Adrenal gland (tissue), 9 donors: ENCODE measurements at regions not wholly inside any gene's neighbourhood (a gene's known extent, or its start where the extent isn't known, plus 50 kb on each side); places are given as distances from the start of the nearest gene placed in this dataset.

ENCODE experiments used
- DNase-seq, 7 donors: peaks; one replicate each; pipeline ENCODE4 v3.0.0-alpha.2; 2019 to 2020
- H3K27ac ChIP-seq, 5 donors: fragments of 200-600 bp; sonication (generic) in 4 of 5; 1 replicate in 3 of 5; 2 replicates in 2 of 5; pipeline versions ENCODE4 v1.5.1 to v1.8.0; 2016 to 2020; ENCODE audit warnings: mild to moderate bottlenecking in 1 of 5
- H3K27me3 ChIP-seq: fragments of 200-600 bp; 2 replicates; pipeline ENCODE4 v1.8.0; 2021
- H3K36me3 ChIP-seq, 2 donors: fragments of 200-600 bp; replicated peaks in 1 of 2; 1 replicate in 1 of 2; 2 replicates in 1 of 2; pipeline versions ENCODE4 v1.5.1 to v1.8.0; 2018 to 2022
- H3K4me1 ChIP-seq, 2 donors: fragments of 200-600 bp; replicated peaks in 1 of 2; 1 replicate in 1 of 2; 2 replicates in 1 of 2; pipeline versions ENCODE4 v1.5.1 to v1.8.0; 2018 to 2021
- H3K4me3 ChIP-seq, 4 donors: fragments of 200-600 bp; sonication (generic) in 3 of 4; one replicate each; pipeline ENCODE4 v1.5.1; 2016 to 2018
- H3K9me3 ChIP-seq, 3 donors: fragments of 200-600 bp; sonication (generic) in 1 of 3; replicated peaks in 1 of 3; 1 replicate in 2 of 3; 2 replicates in 1 of 3; pipeline versions ENCODE4 v1.5.1 to v1.8.0; 2016 to 2021
- POLR2A ChIP-seq, 2 donors: fragments of 450-650 bp; IDR thresholded peaks; one replicate each; pipeline ENCODE4 v1.6.1; 2017; ENCODE audit warnings: antibody characterized with exemption in 2 of 2, mild to moderate bottlenecking in 2 of 2, moderate library complexity in 1 of 2
- WGBS, 4 donors: extraction: QIAGEN DNeasy Blood & Tissue Kit in 2 of 4; methylation state at CpG; one replicate each; pipeline versions ENCODE4 v1.1.5 to v1.1.7; 2013 to 2017; 5-methylcytosine and 5-hydroxymethylcytosine counted together
- intact Hi-C, 2 donors: fragments of 100-400 bp; cut with DNase I; formaldehyde crosslinking; loops; one replicate each; pipeline versions ENCODE4 v1.14.1 to v1.15.0; 2022 to 2023
- TF ChIP-seq, protein P1 (sequence below), 6 experiments: fragments of 450-650 bp in 4 of 6; fragments of 200-600 bp in 2 of 6; sonication (generic) in 1 of 6; IDR thresholded peaks; 1 replicate in 5 of 6; 2 replicates in 1 of 6; pipeline versions ENCODE4 v1.5.1 to v1.8.0; 2016 to 2021; ENCODE audit warnings: antibody characterized with exemption in 6 of 6, mild to moderate bottlenecking in 2 of 6, moderate library complexity in 1 of 6
- donor health status: healthy with polysubstance abuse.
- donor health status: Bipolar disorder and iron deficiency.
- donor health status: DM: yes; HTN: yes; CAD: no.
- donor health status: DM: no; HTN: no; CAD: no.
- donor health status: DM: no; HTN: no; CAD: no.

DNA sequence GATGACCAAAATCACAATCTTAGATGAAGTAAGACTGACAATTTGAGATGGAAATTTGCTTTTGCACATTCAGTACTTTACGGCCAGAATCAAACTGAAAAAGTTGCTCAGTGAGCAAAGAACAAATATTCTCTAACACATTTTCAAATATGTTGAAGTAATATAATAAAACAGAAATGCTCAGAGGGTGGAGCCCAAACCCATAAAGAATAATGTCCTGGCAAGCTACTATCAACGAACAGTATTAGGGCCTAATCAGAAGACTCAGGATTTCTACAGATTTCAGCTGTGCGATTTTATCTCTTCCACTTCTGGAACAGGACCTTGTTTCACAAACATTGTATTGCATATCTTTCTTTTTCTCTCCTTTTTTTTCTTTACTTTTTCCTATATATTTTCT, 505.0 kb downstream of the TECRL start:
- Histone ChIP-seq H3K4me1 (no peaks in the 10 kb centered on the region), H3K27me3 (no peaks in the 10 kb centered on the region), H3K9me3 (no peaks in the 10 kb centered on the region), H3K27ac (no peak overlapping the region), H3K4me3 (no peak overlapping the region), H3K36me3 (no peaks in the 10 kb centered on the region)
- TF ChIP-seq, protein P1, sequence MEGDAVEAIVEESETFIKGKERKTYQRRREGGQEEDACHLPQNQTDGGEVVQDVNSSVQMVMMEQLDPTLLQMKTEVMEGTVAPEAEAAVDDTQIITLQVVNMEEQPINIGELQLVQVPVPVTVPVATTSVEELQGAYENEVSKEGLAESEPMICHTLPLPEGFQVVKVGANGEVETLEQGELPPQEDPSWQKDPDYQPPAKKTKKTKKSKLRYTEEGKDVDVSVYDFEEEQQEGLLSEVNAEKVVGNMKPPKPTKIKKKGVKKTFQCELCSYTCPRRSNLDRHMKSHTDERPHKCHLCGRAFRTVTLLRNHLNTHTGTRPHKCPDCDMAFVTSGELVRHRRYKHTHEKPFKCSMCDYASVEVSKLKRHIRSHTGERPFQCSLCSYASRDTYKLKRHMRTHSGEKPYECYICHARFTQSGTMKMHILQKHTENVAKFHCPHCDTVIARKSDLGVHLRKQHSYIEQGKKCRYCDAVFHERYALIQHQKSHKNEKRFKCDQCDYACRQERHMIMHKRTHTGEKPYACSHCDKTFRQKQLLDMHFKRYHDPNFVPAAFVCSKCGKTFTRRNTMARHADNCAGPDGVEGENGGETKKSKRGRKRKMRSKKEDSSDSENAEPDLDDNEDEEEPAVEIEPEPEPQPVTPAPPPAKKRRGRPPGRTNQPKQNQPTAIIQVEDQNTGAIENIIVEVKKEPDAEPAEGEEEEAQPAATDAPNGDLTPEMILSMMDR (IDR thresholded peaks at IDR 0.05), result no peak
- TF ChIP-seq POLR2A (IDR thresholded peaks at IDR 0.05), result no peak
- WGBS, 4 donors, result 69 to 79% (median 78%) methylated on average over 3 of the region's 3 CpGs
- intact Hi-C loops, result no loop called here
- no peak for DNase-seq

DNA sequence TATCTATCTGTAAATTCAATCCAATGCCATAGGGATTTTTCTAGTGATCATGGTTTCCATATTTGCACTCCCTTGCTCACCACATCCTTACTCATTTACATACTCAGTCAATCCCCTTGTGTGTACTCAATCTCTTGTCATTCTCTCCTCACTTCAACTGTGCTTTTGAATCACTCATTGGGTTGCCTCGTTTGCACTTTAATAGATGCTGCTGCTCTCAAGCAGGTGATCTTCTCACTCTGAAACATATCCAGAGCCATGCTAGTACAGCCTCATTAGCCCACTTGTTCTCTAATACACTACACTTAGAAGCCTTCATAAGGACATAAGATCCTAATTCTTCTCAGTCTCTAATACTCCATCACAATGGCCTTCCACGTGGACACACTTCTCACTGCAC, 507.9 kb downstream of the TECRL start:
- Histone ChIP-seq H3K27me3 (no peaks in the 10 kb centered on the region), H3K36me3 (no peaks in the 10 kb centered on the region), H3K4me3 (no peak overlapping the region), H3K27ac (no peak overlapping the region), H3K4me1 (no peaks in the 10 kb centered on the region), H3K9me3 (no peaks in the 10 kb centered on the region)
- 19 to 24% (median 21%) methylated on average over 2 of the region's 2 CpGs for WGBS, 4 donors
- DNase-seq, result no peak
- intact Hi-C loops, result no loop called here
- TF ChIP-seq POLR2A (IDR thresholded peaks at IDR 0.05), result no peak
- TF ChIP-seq, protein P1 (IDR thresholded peaks at IDR 0.05), result no peak

- Histone ChIP-seq H3K9me3 (no peaks in the 10 kb centered on the region), H3K4me1 (no peaks in the 10 kb centered on the region), H3K27ac (no peak overlapping the region), H3K36me3 (no peaks in the 10 kb centered on the region), H3K27me3 (no peaks in the 10 kb centered on the region), H3K4me3 (no peak overlapping the region)
- no peak for DNase-seq
- intact Hi-C loops, result no loop called here
- TF ChIP-seq POLR2A (IDR thresholded peaks at IDR 0.05), result no peak
- TF ChIP-seq, protein P1 (IDR thresholded peaks at IDR 0.05), result no peak
Measured at GRCh38 chr4:63898961-63899360, 510.3 kb downstream of the TECRL start.

DNA sequence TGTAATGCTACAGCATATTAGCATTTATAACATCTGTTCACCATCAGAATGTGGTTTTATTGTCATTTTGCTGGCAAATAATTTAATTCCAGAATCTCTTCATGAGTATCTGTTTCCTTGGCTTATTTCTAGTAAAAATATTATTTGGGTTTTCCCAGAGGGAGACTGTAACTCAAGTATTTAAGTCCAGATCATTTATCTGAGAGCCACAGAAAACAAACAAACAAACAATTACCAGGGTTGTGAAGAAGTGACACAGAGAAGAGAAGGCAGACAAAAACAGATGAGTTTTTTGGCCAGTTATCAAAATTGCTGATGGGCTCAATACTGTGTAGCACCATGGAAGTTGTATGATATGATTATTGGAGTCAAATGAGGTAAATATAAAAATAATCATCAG, 515.1 kb downstream of the TECRL start:
- Histone ChIP-seq H3K36me3 (no peaks in the 10 kb centered on the region), H3K9me3 (no peaks in the 10 kb centered on the region), H3K4me1 (no peaks in the 10 kb centered on the region), H3K27ac (no peak overlapping the region), H3K4me3 (no peak overlapping the region), H3K27me3 (no peaks in the 10 kb centered on the region)
- TF ChIP-seq POLR2A (IDR thresholded peaks at IDR 0.05), result no peak
- TF ChIP-seq, protein P1 (IDR thresholded peaks at IDR 0.05), result no peak
- DNase-seq, result no peak
- intact Hi-C loops, result no loop called here
